NCI-H526 treated with DMSO at 0.1 percent for 48 hours (cell line): ENCODE measurements at regions not wholly inside any gene's neighbourhood (a gene's known extent, or its start where the extent isn't known, plus 50 kb on each side); places are given as distances from the start of the nearest gene placed in this dataset.

Experiments used
- DNase-seq: peaks from one replicate; lab custom pipeline; 2025; lab: John Stamatoyannopoulos, UW

GRCh38 chr1:38718031-38718430, 141.5 kb downstream of the RRAGC start:
- no peak for DNase-seq

DNA sequence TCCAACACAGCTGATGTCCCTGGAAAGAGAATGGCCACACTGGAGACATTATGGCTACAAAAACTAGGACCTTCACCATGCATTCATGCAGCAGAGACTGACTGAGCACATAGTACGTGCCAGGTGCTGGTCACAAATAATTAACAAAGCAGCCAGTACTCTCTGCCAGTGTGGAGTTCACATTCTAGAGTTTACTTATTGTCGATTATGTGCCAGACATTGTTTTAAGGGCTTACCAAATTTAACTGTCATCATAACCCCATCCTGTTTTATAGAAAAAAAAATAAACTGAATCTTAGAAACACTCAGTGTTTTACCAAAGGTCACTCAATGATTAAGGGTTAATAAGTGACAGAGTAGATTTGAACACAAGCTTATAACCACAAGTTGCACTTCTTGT, 143.3 kb downstream of the RRAGC start:
- DNase-seq, result no peak

DNA sequence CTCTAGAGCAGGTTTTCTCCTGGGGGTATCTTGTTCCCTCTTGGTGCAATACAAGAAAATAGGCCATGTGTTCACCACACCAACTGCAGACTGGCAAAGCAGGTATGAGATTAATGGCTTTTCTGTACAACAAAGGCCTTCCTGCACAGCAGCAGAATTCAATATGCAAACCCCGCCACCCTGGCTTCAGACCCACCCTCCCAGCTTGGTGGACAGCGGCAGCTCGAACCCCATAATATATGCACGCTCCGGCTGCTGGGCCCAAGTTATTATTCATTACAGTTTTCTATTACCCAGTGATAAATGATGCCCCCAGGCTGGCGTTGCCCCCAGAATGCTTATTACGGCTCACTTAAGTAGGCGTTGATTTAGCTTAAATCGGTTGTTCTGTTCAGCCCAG, 144.2 kb downstream of the RRAGC start:
- no peak for DNase-seq

- no peak for DNase-seq
These were observed 147.5 kb downstream of the RRAGC start for GRCh38 chr1:38712046-38712445.

DNA sequence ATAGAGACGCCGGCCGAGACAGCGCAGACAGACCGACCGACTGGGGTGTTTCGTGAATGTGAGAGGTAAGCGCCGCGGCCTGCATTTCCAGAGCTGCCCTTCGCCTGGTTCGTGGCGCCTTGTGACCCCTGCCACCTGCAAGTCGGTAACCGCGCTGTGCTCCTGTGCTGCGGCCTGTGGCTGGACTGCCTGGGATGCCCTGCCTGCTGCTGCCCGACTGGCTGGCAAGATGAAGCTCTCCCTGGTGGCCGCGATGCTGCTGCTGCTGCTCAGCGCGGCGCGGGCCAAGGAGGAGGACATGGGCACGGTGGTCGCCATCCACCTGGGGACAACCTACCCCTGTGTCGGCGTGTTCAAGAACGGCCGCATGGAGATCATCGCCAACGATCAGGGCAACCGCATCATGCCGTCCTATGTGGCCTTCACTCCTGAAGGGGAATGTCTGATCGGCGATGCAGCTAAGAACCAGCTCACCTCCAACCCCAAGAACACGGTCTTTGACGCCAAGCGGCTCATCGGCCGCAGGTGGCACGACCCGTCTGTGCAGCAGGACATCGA, 150.8 kb downstream of the RRAGC start:
- no peak for DNase-seq

DNA sequence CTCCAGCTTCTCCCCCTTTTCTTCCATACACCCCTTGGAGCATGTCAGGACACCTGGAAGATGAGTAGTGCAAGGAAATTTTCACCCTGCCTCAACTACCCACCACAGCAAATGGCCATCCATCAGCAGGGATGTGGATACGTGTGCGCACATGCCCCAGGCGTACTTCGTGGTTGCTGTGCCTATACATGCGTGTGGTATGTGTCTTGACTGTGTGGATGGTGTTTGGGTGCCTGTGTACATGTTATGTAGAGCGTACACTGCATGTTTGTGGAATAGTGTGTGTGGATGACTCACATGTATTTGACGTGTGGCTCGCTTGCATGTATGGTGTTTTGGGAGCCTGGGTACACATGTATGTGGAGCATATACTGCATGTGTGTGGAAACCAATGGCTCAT, 158.5 kb downstream of the RRAGC start:
- no peak for DNase-seq

- no peak for DNase-seq
These were observed 159.5 kb downstream of the RRAGC start for GRCh38 chr1:38700077-38700470.

GRCh38 chr1:38699330-38700076, 160.1 kb downstream of the RRAGC start:
- DNase-seq, result no peak

DNA sequence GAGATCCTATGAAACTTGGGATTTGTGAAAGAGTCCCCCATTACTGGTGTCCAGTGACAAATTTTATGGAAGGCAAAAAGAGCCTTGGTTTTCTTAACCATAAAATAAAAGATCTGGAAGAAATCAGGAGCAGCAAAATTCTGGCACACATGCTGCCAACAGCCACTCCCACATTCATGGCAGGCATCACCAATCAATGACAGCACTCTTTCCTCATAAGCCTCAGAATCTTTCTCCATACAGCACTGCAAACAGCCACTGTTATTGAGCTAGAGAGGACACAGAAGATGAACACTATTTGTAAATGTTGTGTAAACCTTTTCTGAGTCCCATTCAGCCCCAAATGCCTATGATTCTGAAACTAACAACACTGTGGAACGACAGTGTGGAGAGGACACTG, 162.2 kb downstream of the RRAGC start:
- DNase-seq, result no peak

DNA sequence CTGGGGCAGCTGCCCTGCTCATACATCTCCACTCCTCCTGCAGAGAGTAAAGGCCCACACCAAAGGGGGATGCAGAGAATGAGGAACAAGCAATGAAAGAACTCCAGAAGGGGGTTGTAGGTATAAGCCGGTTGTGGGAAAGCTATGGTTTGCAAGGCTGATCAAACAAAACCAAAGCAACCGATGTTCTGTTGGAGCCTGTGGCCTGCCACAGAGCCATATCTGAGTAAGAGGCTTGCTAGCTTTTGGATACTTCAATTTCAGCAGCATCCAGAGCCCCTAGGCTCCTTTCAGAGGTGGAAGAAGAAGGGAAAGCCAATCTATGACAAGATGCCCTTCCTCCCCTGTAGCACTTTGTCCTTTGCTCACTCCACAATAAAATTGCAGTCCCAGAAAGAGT, 163.2 kb downstream of the RRAGC start:
- DNase-seq, result no peak

DNA sequence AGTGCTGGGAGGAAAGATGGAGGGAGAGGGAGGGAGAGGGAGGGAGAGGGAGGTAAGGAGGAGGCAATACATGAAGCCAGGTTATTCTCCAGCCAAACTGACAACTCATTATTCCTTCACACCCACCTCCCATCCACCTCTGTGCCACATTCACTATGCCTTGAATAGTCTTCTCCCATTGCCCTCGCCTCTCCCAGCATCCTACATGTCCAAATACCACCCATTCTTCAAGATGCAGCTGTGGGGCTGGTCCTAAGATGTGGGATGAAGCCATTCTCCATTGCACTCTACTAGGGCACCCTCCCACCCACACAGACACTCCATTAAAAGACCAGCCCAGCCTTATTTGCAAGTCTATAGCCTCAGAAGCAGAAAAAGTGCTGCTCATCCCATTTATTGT, 165.8 kb downstream of the RRAGC start:
- no peak for DNase-seq

GRCh38 chr1:38693031-38693430, 166.5 kb downstream of the RRAGC start:
- no peak for DNase-seq

- DNase-seq, result no peak
These were observed 168.7 kb downstream of the RRAGC start for GRCh38 chr1:38690790-38691449.

DNA sequence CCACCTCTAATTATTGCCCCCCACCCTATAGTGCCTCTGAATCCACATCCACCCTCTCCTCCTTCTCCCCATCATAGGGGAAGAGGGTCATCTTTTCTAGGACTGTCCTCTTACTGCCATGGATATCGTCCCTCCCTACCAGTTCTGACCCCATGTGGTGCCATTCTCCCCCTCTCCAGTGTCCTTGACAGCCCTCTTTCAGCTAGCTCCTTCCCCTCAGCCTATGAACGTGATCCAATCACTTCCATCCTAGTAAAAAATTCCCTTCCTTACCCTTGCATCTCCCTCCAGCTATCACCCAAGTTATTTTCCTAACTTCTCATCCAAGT, 172.7 kb downstream of the RRAGC start:
- DNase-seq, result no peak

DNA sequence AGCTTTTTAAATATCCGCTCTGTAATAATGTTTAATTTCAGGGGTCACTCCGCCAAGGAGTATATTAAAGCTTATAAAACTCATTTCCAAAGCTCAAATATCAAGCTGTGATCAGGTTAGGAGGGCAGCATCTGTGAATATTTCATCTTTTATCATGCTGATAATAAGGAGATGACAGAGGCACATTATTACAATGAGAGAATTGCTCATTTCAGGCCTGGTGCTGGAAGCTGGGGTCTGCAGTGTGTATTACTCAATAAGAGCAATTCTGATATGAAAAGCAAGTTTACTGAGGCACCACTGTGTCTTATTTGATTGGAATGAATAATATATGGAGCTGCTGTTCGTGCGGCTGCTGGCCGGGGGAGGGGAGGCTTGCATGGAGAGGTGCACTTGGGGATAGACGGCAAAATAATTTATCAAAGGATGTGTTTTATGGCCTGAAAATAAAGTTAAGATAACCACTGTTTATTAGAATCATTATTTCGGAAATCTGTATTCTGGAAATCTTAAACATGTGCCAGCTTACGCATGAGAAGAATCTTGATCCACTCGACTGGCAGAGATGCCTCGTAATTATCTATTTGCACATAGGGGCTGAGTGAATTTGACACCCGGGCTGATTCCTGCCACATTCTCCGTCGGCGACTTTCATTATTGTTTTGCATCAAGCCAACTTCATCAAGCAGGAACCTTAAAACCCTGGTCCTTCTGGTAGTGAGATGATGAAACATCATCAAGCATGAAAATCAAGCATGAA, 173.2 kb downstream of the RRAGC start:
- no peak for DNase-seq

- DNase-seq, result no peak
These were observed 174.2 kb downstream of the RRAGC start for GRCh38 chr1:38685388-38685787.

GRCh38 chr1:38680801-38681510, 178.6 kb downstream of the RRAGC start:
- DNase-seq, result no peak

GRCh38 chr1:38677756-38678155, 181.8 kb downstream of the RRAGC start:
- DNase-seq, result no peak

GRCh38 chr1:38677311-38677710, 182.3 kb downstream of the RRAGC start:
- DNase-seq, result no peak

GRCh38 chr1:38672692-38673091, 186.9 kb downstream of the RRAGC start:
- DNase-seq, result no peak

DNA sequence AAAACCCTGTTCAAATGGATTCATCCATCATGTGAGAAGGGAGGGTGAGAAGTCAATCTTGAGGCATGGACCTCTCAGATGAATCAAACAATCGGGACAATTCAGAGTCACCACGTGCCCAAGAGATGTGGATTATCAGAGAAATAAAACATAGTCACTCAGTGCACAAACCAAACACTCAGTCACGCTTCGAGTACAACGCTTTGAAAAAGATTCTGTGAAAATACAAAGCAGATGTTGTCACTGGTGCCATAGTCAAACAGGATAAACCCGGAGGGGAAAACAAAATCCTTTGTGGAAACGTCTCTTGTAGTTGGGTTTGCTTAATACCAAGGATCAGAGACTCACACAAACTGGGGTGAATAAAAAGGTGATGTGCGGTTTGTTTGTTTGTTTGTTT, 188.4 kb downstream of the RRAGC start:
- DNase-seq, result no peak

GRCh38 chr1:38670544-38671122, 188.9 kb downstream of the RRAGC start:
- no peak for DNase-seq
